Globus pallidus (tissue), 1 donor: ENCODE measurements at regions not wholly inside any gene's neighbourhood (a gene's known extent, or its start where the extent isn't known, plus 50 kb on each side); places are given as distances from the start of the nearest gene placed in this dataset.

Experiments used
- DNase-seq: peaks from one replicate; pipeline ENCODE4 v3.0.0-alpha.2; 2015; ENCODE audit warnings: low spot score

- no peak for DNase-seq
Measured at GRCh38 chr17:13405080-13405479, 196.6 kb downstream of the HS3ST3A1 start.

- no peak for DNase-seq
Measured at GRCh38 chr17:13403982-13404946, 197.5 kb downstream of the HS3ST3A1 start.

GRCh38 chr17:13400491-13400890 lies 201.2 kb downstream of the HS3ST3A1 start:
- no peak for DNase-seq

- no peak for DNase-seq
Measured at GRCh38 chr17:13398853-13399252, 202.9 kb downstream of the HS3ST3A1 start.

GRCh38 chr17:13398091-13398490 lies 203.6 kb downstream of the HS3ST3A1 start:
- DNase-seq, result no peak

- DNase-seq, result no peak
Measured at GRCh38 chr17:13395862-13396261, 205.9 kb downstream of the HS3ST3A1 start.

GRCh38 chr17:13395346-13395745 lies 206.4 kb downstream of the HS3ST3A1 start:
- no peak for DNase-seq

GRCh38 chr17:13393841-13394710 lies 207.7 kb downstream of the HS3ST3A1 start:
- no peak for DNase-seq

- DNase-seq, result no peak
Measured at GRCh38 chr17:13387952-13388351, 213.8 kb downstream of the HS3ST3A1 start.

GRCh38 chr17:13387236-13387635 lies 214.5 kb downstream of the HS3ST3A1 start:
- DNase-seq, result no peak

- no peak for DNase-seq
Measured at GRCh38 chr17:13385481-13385911, 216.2 kb downstream of the HS3ST3A1 start.

GRCh38 chr17:13384626-13385025 lies 217.1 kb downstream of the HS3ST3A1 start:
- peak; percentile 7 for DNase-seq

- no peak for DNase-seq
Measured at GRCh38 chr17:13378361-13378760, 223.4 kb downstream of the HS3ST3A1 start.

- DNase-seq, result peak; percentile 48
Measured at GRCh38 chr17:13374203-13375143, 227.3 kb downstream of the HS3ST3A1 start.

- DNase-seq, result no peak
Measured at GRCh38 chr17:13372432-13372831, 229.3 kb downstream of the HS3ST3A1 start.

GRCh38 chr17:13367154-13367553 lies 234.6 kb downstream of the HS3ST3A1 start:
- no peak for DNase-seq

- no peak for DNase-seq
Measured at GRCh38 chr17:13365331-13365730, 236.4 kb downstream of the HS3ST3A1 start.

GRCh38 chr17:13363771-13364170 lies 238.0 kb downstream of the HS3ST3A1 start:
- no peak for DNase-seq

GRCh38 chr17:13362341-13363122 lies 239.2 kb downstream of the HS3ST3A1 start:
- no peak for DNase-seq

- no peak for DNase-seq
Measured at GRCh38 chr17:13359774-13360173, 242.0 kb downstream of the HS3ST3A1 start.

GRCh38 chr17:13355054-13355453 lies 246.7 kb downstream of the HS3ST3A1 start:
- DNase-seq, result no peak
